ENCODE measurements at regions not wholly inside any gene's neighbourhood (a gene's known extent, or its start where the extent isn't known, plus 50 kb on each side); places are given as distances from the start of the nearest gene placed in this dataset.
"Not testable (repeated sequence)": the region's sequence is repeated elsewhere in the genome, so short reads cannot be mapped to it uniquely, and the experiment has no call there.

DNA sequence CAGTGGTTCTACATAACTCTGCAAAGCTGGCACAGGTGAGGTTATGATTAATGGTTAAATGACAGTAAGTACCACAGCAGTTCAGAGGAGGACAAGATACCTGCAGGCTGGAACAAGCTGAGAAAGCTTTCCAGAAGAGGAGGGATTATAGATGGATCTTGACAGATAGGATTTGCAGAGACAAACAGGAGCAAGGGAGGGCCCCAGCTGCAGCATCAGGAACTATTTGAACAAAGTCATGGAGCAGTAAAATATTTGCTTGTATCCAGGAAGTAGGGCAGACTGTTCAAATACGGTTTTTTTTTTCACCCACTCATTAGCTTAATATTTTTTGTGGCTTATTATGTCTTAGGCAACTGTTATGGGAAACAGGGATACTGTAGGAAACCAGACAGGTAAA lies 144.4 kb upstream of the MAN1A1 start (continued):
- TF ChIP-seq NCOA2 (IDR thresholded peaks at IDR 0.05; ENCODE audit: partially characterized antibody in 2 of 2), result no peak

DNA sequence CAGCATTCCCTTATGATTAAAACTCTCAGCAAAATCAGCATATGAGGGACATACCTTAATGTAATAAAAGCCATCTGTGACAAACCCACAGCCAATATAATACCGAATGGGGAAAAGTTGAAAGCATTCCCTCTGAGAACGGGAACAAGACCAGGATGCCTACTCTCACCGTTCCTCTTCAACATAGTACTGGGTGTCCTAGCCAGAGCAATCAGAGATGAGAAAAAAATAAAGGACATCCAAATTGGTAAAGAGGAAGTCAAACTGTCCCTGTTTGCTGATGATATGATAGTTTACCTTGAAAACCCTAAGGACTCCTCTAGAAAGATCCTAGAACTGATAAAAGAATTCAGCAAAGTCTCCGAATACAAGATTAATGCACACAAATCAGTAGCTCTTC lies 141.6 kb upstream of the MAN1A1 start:
- H2AFZ ChIP-seq (ENCODE audit: low read depth, low read length); DNase-seq (ENCODE audit: extremely low read depth in 1 of 4, low spot score in 3 of 4); H4K20me1 ChIP-seq (replicated peaks; ENCODE audit: control insufficient read depth, insufficient read depth, low read length); H3K4me3 ChIP-seq; H3K9me1 ChIP-seq (ENCODE audit: control insufficient read depth, insufficient read depth, low read length); H3K27me3 ChIP-seq (ENCODE audit: control insufficient read depth in 2 of 2, insufficient read depth in 2 of 2, low read length in 2 of 2); ATAC-seq; H3K79me2 ChIP-seq (ENCODE audit: control insufficient read depth, insufficient read depth, low read length); H3K9ac ChIP-seq (ENCODE audit: insufficient read depth in 1 of 2, low read depth in 2 of 2, low read length in 2 of 2); in situ Hi-C loops (cut with MboI); intact Hi-C loops (cut with micrococcal nuclease); H3K4me1 ChIP-seq (replicated peaks in 1 of 2; ENCODE audit: control insufficient read depth in 2 of 2, insufficient read depth in 2 of 2, low read length in 2 of 2); POLR2A ChIA-PET; BruUV-seq (replicated peaks); H3K4me2 ChIP-seq (ENCODE audit: insufficient read depth, low read length); H3K36me3 ChIP-seq (ENCODE audit: control insufficient read depth, insufficient read depth, low read length); H3K9me3 ChIP-seq (replicated peaks; ENCODE audit: control insufficient read depth, insufficient read depth, low read depth, low read length); FAIRE-seq; H3K27ac ChIP-seq (ENCODE audit: extremely low read depth, low read depth, low read length): not testable (repeated sequence)
- TF ChIP-seq SPI1 (IDR thresholded peaks at IDR 0.05; ENCODE audit: borderline replicate concordance, low read depth, low read length), result peak; percentile 52; the same call in 1 of the 2 replicates
- 0 out of 2 replicates have a peak, but pooled peaks have one; percentile 4 for TF ChIP-seq TAL1 (IDR thresholded peaks at IDR 0.05)
- 0 out of 2 replicates have a peak, but pooled peaks have one; percentile 14 for TF ChIP-seq SMARCA4 (IDR thresholded peaks at IDR 0.05)
- peak; percentile 29; the same call in 1 of the 2 replicates for TF ChIP-seq SMARCE1 (IDR thresholded peaks at IDR 0.05)
- 37% methylated on average over 4 of the region's 4 CpGs for WGBS (ENCODE audit: insufficient coverage, low coverage, missing lambda C conversion rate)
- CTCF ChIA-PET (ENCODE audit: low intra/inter-chr PET ratio), result interaction anchor here (0.7 kb wide), 1 partner anchor 968 kb away, joined by 3 read pairs; no protein-coding TSS in a partner anchor

DNA sequence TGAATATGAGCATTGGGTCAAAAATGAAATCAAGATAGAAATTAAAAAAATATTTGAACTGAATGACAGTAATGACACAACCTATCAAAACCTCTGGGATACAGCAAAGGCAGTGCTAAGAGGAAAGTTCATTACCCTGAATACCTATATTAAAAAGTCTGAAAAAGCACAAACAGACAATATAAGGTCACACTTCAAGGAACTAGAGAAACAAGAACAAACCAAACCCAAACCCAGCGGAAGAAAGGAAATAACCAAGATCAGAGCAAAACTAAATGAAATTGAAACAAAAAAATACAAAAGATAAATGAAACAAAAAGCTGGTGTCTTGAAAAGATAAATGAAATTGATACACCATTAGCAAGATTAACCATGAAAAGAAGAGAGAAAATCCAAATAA lies 140.5 kb upstream of the MAN1A1 start:
- H3K27ac ChIP-seq (ENCODE audit: extremely low read depth, low read depth, low read length); FAIRE-seq; H3K9ac ChIP-seq (ENCODE audit: insufficient read depth in 1 of 2, low read depth in 2 of 2, low read length in 2 of 2); H3K4me3 ChIP-seq; H3K79me2 ChIP-seq (ENCODE audit: control insufficient read depth, insufficient read depth, low read length); H3K9me1 ChIP-seq (ENCODE audit: control insufficient read depth, insufficient read depth, low read length); BruUV-seq (replicated peaks); DNase-seq (ENCODE audit: extremely low read depth in 1 of 4, low spot score in 3 of 4); POLR2A ChIA-PET; H2AFZ ChIP-seq (ENCODE audit: low read depth, low read length); H3K36me3 ChIP-seq (ENCODE audit: control insufficient read depth, insufficient read depth, low read length); H3K4me1 ChIP-seq (replicated peaks in 1 of 2; ENCODE audit: control insufficient read depth in 2 of 2, insufficient read depth in 2 of 2, low read length in 2 of 2); CTCF ChIA-PET (ENCODE audit: low intra/inter-chr PET ratio); H3K4me2 ChIP-seq (ENCODE audit: insufficient read depth, low read length); H3K27me3 ChIP-seq (ENCODE audit: control insufficient read depth in 2 of 2, insufficient read depth in 2 of 2, low read length in 2 of 2); intact Hi-C loops (cut with micrococcal nuclease); in situ Hi-C loops (cut with MboI); H4K20me1 ChIP-seq (replicated peaks; ENCODE audit: control insufficient read depth, insufficient read depth, low read length); H3K9me3 ChIP-seq (replicated peaks; ENCODE audit: control insufficient read depth, insufficient read depth, low read depth, low read length); ATAC-seq: not testable (repeated sequence)
- WGBS (ENCODE audit: insufficient coverage, low coverage, missing lambda C conversion rate), result 83% methylated on average over 1 of the region's 1 CpG
